Liver (tissue), 8 donors: ENCODE measurements at regions not wholly inside any gene's neighbourhood (a gene's known extent, or its start where the extent isn't known, plus 50 kb on each side); places are given as distances from the start of the nearest gene placed in this dataset.
A peak's percentile ranks its signal among the peaks of the same experiment; 100 is the strongest.

Source experiments
- DNase-seq: peaks from one replicate; pipeline ENCODE4 v3.0.0-alpha.2; 2017; ENCODE audit warnings: low spot score
- H3K27ac ChIP-seq, 2 donors: one replicate each; pipeline ENCODE4 v1.7.0; 2013; ENCODE audit warnings: inconsistent platforms in 2 of 2, low read length in 2 of 2, control low read depth in 1 of 2, low read depth in 1 of 2, mild to moderate bottlenecking in 1 of 2
- H3K27me3 ChIP-seq, 4 donors: one replicate each; pipeline versions ENCODE4 v1.6.1 to v1.7.0; 2013; ENCODE audit warnings: low read length in 3 of 4, inconsistent platforms in 1 of 4, mild to moderate bottlenecking in 1 of 4, moderate library complexity in 1 of 4; ENCODE audit not compliant: control insufficient read depth in 4 of 4, insufficient read depth in 4 of 4
- H3K36me3 ChIP-seq, 4 donors: one replicate each; pipeline versions ENCODE4 v1.6.1 to v1.7.0; 2013; ENCODE audit warnings: low read length in 3 of 4, mild to moderate bottlenecking in 3 of 4, low read depth in 1 of 4, moderate library complexity in 1 of 4; ENCODE audit not compliant: control insufficient read depth in 4 of 4, insufficient read depth in 3 of 4
- H3K4me1 ChIP-seq, 4 donors: one replicate each; pipeline versions ENCODE4 v1.6.1 to v1.7.0; 2013; ENCODE audit warnings: low read length in 3 of 4, mild to moderate bottlenecking in 3 of 4, moderate library complexity in 1 of 4; ENCODE audit not compliant: control insufficient read depth in 4 of 4, insufficient read depth in 4 of 4
- H3K4me3 ChIP-seq, 3 donors: one replicate each; pipeline versions ENCODE4 v1.6.1 to v1.7.0; 2013; ENCODE audit warnings: low read length in 3 of 3, control low read depth in 1 of 3, low read depth in 1 of 3, mild to moderate bottlenecking in 1 of 3
- H3K9ac ChIP-seq, 2 donors: one replicate each; pipeline ENCODE4 v1.7.0; 2013; ENCODE audit warnings: low read length in 2 of 2, mild to moderate bottlenecking in 2 of 2, moderate library complexity in 2 of 2, control low read depth in 1 of 2, low read depth in 1 of 2
- H3K9me3 ChIP-seq, 4 donors: one replicate each; pipeline versions ENCODE4 v1.6.1 to v1.7.0; 2013; ENCODE audit warnings: low read length in 3 of 4; ENCODE audit not compliant: control insufficient read depth in 4 of 4
- FOXA2 ChIP-seq: IDR thresholded peaks from 2 replicates; pipeline ENCODE4 v1.6.1; 2016; ENCODE audit warnings: antibody characterized with exemption
- HNF4A ChIP-seq, 2 donors: conservative IDR thresholded peaks; 2 replicates each; pipeline ENCODE4 v1.6.1; 2016; ENCODE audit warnings: antibody characterized with exemption in 2 of 2, mild to moderate bottlenecking in 2 of 2
- JUND ChIP-seq, 2 donors: IDR thresholded peaks; 2 replicates each; pipeline ENCODE4 v1.6.1; 2016; ENCODE audit warnings: antibody characterized with exemption in 2 of 2
- RXRA ChIP-seq, 2 donors: IDR thresholded peaks; 2 replicates each; pipeline ENCODE4 v1.6.1; 2017 to 2018; ENCODE audit warnings: antibody characterized with exemption in 2 of 2, mild to moderate bottlenecking in 1 of 2
- whole genome bisulfite sequencing: extraction: QIAGEN DNeasy Blood & Tissue Kit; methylation state at CpG from one replicate; pipeline ENCODE4 v1.1.7; 2013; 5-methylcytosine and 5-hydroxymethylcytosine counted together
- TF ChIP-seq, protein P1 (sequence below): IDR thresholded peaks from 2 replicates; pipeline ENCODE4 v1.6.1; 2016; ENCODE audit warnings: antibody characterized with exemption
- TF ChIP-seq, protein P2 (sequence below): IDR thresholded peaks from 2 replicates; pipeline ENCODE4 v1.6.1; 2016; ENCODE audit warnings: antibody characterized with exemption, mild to moderate bottlenecking
- TF ChIP-seq, protein P3 (sequence below): IDR thresholded peaks from 2 replicates; pipeline ENCODE4 v1.6.1; 2016; ENCODE audit warnings: antibody characterized with exemption
- TF ChIP-seq, protein P4 (sequence below): fragments of 150-350 bp; IDR thresholded peaks from 2 replicates; pipeline ENCODE4 v1.5.1; 2017; ENCODE audit warnings: improper control_type of control experiment, low read depth, low read length; ENCODE audit not compliant: missing input control
- donor health status: healthy.
- donor health status: healthy.
- donor health status: healthy.
- donor health status: healthy.
- donor health status: healthy.

DNA sequence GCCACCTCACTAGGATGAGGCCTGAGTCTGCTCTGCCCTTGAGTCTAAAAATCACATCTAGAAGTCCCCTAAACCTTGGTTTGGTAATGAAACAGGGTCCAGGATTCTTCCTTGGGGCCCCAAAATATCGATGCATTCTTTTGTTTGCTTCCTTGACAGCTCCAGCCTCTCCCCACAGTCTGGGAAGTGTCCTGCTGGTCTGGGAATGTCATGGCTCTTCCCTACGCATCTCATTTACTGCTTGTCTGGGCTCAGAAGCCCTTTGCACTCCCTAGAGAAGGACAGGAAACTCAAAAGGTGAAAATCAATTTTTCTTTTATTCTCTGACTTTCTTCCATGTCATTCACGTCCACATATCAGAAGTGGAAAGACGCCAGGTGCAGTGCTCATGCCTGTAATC, 115.8 kb downstream of the DRD1 start:
- Histone ChIP-seq H3K4me1 (no peaks in the 10 kb centered on the region), H3K4me3 (no peak overlapping the region), H3K27ac (no peak overlapping the region), H3K9ac (no peak overlapping the region), H3K27me3 (peaks cover 0 to 2% (median 0%) of the 10 kb centered on the region in 4 donors), H3K9me3 (peaks cover 0 to 2% (median 0%) of the 10 kb centered on the region in 4 donors), H3K36me3 (no peaks in the 10 kb centered on the region)
- 56% methylated on average over 4 of the region's 4 CpGs for WGBS
- DNase-seq: no peak
- TF ChIP-seq, protein P1, sequence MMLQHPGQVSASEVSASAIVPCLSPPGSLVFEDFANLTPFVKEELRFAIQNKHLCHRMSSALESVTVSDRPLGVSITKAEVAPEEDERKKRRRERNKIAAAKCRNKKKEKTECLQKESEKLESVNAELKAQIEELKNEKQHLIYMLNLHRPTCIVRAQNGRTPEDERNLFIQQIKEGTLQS: no peak
- TF ChIP-seq FOXA2 (no peak), HNF4A (conservative IDR thresholded peaks at IDR 0.05) (no peak), JUND (IDR thresholded peaks at IDR 0.05) (no peak)
- TF ChIP-seq, protein P2, sequence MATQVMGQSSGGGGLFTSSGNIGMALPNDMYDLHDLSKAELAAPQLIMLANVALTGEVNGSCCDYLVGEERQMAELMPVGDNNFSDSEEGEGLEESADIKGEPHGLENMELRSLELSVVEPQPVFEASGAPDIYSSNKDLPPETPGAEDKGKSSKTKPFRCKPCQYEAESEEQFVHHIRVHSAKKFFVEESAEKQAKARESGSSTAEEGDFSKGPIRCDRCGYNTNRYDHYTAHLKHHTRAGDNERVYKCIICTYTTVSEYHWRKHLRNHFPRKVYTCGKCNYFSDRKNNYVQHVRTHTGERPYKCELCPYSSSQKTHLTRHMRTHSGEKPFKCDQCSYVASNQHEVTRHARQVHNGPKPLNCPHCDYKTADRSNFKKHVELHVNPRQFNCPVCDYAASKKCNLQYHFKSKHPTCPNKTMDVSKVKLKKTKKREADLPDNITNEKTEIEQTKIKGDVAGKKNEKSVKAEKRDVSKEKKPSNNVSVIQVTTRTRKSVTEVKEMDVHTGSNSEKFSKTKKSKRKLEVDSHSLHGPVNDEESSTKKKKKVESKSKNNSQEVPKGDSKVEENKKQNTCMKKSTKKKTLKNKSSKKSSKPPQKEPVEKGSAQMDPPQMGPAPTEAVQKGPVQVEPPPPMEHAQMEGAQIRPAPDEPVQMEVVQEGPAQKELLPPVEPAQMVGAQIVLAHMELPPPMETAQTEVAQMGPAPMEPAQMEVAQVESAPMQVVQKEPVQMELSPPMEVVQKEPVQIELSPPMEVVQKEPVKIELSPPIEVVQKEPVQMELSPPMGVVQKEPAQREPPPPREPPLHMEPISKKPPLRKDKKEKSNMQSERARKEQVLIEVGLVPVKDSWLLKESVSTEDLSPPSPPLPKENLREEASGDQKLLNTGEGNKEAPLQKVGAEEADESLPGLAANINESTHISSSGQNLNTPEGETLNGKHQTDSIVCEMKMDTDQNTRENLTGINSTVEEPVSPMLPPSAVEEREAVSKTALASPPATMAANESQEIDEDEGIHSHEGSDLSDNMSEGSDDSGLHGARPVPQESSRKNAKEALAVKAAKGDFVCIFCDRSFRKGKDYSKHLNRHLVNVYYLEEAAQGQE: no peak
- TF ChIP-seq, protein P3, sequence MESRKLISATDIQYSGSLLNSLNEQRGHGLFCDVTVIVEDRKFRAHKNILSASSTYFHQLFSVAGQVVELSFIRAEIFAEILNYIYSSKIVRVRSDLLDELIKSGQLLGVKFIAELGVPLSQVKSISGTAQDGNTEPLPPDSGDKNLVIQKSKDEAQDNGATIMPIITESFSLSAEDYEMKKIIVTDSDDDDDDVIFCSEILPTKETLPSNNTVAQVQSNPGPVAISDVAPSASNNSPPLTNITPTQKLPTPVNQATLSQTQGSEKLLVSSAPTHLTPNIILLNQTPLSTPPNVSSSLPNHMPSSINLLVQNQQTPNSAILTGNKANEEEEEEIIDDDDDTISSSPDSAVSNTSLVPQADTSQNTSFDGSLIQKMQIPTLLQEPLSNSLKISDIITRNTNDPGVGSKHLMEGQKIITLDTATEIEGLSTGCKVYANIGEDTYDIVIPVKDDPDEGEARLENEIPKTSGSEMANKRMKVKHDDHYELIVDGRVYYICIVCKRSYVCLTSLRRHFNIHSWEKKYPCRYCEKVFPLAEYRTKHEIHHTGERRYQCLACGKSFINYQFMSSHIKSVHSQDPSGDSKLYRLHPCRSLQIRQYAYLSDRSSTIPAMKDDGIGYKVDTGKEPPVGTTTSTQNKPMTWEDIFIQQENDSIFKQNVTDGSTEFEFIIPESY: no peak

DNA sequence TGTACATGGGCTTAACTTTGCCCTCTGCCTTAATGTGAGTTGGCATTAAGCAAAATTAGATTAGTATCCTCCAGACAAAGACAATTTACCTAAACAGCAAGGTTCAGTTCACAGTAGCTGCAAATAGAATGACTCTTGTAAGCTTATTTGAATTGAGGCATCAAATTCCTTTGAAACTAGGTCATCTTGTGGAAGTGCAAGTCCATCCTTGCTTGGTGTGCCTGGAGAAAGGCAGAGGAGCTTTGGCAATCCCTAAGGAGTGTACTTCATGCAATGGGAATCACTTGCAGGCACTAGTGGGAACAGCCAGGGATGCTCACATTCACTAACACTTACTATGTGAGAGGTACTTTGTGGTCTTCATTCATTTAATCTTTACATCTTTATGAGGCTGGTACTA, 118.3 kb downstream of the DRD1 start:
- TF ChIP-seq RXRA (IDR thresholded peaks at IDR 0.05): no peak
- Histone ChIP-seq H3K27ac (no peak overlapping the region), H3K4me1 (no peaks in the 10 kb centered on the region), H3K27me3 (peaks cover 0 to 2% (median 0%) of the 10 kb centered on the region in 4 donors), H3K36me3 (no peaks in the 10 kb centered on the region), H3K9ac (no peak overlapping the region), H3K4me3 (no peak overlapping the region), H3K9me3 (no peaks in the 10 kb centered on the region)
- DNase-seq: no peak

DNA sequence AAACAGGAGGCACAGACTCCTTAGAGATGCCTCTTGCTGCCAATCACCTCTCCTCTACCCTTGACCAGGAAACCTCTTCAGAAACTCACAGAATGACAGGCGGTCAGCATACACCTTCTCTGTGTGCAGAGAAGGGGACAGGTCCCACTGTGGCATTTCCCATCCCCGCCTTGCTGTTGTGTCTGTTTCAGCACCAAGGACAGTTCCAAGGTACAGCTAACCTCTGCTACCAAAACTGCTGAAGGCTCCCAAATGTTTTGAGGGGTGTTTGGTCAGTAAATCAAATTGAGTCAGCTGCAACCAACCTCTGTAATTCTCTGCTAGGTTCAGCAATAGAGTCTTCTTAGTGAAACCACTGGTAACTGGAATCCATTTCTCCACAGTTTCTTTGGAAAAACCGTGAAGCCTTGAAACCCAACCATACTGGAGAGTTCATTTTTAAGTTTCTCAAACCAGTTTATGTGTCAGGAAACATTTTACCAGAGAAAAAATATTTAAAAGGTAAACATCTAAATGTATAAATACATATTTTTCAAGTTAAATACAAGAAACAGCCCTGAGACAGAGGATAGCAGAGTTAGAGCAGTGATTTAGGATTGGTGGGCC, 122.0 kb downstream of the DRD1 start:
- Histone ChIP-seq H3K9ac (no peak overlapping the region), H3K27me3 (peaks cover 0 to 2% (median 0%) of the 10 kb centered on the region in 4 donors), H3K4me1 (no peaks in the 10 kb centered on the region), H3K9me3 (no peaks in the 10 kb centered on the region), H3K36me3 (no peaks in the 10 kb centered on the region), H3K27ac (no peak overlapping the region), H3K4me3 (no peak overlapping the region)
- TF ChIP-seq, protein P4, sequence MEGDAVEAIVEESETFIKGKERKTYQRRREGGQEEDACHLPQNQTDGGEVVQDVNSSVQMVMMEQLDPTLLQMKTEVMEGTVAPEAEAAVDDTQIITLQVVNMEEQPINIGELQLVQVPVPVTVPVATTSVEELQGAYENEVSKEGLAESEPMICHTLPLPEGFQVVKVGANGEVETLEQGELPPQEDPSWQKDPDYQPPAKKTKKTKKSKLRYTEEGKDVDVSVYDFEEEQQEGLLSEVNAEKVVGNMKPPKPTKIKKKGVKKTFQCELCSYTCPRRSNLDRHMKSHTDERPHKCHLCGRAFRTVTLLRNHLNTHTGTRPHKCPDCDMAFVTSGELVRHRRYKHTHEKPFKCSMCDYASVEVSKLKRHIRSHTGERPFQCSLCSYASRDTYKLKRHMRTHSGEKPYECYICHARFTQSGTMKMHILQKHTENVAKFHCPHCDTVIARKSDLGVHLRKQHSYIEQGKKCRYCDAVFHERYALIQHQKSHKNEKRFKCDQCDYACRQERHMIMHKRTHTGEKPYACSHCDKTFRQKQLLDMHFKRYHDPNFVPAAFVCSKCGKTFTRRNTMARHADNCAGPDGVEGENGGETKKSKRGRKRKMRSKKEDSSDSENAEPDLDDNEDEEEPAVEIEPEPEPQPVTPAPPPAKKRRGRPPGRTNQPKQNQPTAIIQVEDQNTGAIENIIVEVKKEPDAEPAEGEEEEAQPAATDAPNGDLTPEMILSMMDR: no peak
- TF ChIP-seq, protein P2: peak; percentile 99
- no peak for DNase-seq
- WGBS: 19% methylated on average over 3 of the region's 3 CpGs
